ENCODE measurements at regions not wholly inside any gene's neighbourhood (a gene's known extent, or its start where the extent isn't known, plus 50 kb on each side); places are given as distances from the start of the nearest gene placed in this dataset.

DNA sequence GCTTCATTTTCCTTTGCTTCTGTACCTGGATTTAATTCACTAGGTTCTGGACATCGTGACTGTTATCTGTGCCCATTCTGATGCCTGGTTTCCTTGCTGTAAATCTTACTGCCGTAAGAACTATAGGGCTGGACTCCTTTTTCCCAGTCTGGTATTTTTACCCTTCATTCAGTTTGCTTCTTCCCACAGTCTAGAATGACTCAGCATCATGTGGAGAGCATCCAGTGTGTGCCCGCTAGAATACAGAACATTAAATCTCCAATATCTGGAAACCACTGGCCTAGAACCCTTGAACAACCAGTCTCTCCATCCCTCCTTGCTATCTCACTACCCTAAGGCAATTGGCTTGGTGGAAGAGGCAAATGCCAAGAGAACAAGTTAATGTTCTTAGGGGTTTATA lies 1075.4 kb upstream of the ZEB2 start:
- no peak for DNase-seq (ENCODE audit: low spot score)

DNA sequence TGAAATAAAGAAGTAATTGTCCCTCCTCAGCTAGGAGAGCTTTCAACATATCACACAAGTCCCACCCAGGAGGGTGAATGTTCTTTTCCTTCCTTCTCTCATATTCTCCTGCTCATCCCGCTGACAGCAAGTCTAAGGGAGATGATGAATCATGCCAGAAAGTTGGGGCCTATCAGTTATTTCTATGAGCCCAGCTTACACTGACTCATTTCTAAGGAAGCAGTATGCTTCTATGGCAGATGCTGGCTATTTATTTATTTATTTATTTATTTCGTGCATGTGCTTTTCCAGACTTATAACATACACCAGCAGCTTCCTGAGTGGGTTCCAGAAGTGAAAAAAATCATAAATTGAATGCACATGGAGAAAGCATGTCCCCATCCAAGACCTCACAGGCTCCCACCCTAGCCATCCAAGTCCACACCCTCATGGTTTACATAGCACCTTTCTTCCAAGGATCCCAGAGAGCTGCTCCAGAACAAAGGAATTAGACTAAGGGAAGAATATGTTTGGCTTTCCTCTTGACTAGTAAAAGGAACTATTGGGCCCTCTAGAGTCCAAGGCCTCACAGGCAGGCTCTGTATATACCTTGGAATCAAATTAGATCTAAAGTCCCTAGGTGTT lies 1074.2 kb upstream of the ZEB2 start:
- DNase-seq (ENCODE audit: low spot score): no peak

DNA sequence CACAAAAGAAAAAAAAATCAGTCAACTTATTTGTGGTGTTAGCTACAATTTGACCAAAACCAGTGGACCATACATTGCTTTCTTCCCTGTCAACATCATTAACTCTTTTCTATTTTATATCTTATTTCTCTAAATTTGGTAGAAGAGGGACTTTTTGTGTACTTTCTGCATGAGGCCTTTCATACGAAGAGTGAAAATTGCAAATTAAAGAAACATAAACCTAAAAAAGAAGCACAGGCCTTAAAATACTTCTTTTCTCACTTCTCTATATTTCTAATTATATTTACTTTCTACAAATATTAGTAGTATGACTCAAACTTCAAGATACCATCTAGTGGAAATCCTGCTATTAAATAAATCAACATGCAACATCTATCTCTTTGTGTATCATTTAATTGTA lies 1073.4 kb upstream of the ZEB2 start:
- DNase-seq (ENCODE audit: low spot score): no peak

DNA sequence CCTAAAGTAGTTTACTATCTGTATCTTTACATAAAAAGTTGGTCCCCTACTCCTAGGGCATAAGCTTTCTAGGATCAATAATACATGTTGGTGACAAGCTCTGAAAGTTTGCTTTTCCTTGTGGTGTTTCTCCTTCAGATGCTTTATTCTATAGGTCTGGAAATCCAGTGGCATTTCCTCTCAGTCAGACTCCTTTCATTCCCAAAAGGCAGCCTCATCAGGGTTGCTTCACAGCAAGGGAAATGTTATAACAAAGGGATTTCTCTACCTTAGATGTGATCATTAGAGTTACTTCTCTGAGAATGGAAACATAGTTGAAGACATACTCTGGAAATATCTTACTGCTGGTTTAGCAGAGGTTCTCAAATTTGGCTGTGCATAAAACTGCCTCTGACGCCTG lies 1072.4 kb upstream of the ZEB2 start:
- DNase-seq (ENCODE audit: low spot score): no peak

DNA sequence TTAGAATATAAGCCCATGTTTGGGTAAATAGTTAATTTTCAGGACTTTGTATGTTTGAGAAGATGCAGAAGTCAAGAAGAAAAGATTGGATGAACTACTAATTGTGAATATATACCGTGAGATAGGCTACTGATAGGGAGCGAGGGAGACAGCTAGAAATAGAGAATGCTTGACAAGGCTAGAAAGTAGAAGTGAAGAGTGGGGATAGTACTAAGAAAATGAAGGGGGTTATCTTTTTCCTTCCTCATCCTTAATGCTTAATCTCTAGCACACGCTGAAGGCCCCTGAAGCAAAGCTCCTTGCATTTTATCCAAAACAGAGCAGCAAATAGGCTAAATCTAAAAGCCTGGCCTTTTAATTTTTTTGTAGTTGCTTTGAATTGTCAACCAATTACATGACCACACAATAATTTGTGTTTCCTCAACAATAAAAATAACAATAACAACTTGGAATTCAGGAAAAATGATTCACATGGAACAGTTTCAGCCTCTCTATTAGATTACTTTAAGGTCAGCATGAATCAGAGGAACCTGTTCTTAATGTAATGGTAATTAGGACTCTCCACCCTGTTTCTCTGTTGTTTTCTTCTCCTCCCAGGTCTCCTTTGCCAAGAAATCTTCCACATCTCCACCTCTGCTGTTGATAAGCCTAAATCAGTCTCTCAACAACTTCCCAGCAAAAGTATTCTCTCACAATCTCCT lies 1071.3 kb upstream of the ZEB2 start:
- DNase-seq (ENCODE audit: low spot score): no peak

DNA sequence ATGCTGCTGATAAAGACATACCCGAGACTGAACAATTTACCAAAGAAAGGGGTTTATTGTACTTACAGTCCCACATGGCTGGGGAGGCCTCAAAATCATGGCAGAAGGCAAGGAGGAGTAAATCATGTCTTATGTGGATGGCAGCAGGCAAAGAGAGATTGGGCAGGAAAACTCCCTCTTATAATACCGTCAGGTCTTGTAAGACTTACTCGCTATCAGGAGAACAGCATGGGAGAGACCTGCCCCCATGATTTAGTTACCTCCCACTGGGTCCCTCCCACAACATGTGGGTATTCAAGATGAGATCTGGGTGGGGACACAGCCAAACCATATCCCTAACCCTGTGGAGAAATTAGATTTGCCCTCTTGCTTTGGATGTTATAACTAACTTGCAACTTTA lies 1068.0 kb upstream of the ZEB2 start:
- DNase-seq (ENCODE audit: low spot score): no peak

DNA sequence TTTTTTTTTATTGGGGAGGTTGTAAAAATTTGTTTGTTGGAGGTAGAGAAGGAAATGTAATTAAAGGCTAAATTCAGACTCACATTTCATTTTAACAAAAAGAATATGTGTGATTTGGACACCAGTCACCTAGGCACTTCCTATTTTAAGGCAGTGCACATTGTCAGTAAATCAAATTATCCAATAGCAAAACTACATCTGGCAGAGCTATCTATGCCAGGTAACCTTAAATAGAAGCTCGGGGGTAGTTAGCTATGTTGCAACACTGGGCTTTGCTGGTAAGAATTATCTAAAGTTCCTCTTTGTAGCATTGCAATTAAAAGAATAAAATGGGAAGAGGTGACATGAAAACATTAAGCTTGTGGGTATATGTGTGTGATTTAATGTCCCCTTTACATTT lies 1064.4 kb upstream of the ZEB2 start:
- DNase-seq (ENCODE audit: low spot score): no peak

DNA sequence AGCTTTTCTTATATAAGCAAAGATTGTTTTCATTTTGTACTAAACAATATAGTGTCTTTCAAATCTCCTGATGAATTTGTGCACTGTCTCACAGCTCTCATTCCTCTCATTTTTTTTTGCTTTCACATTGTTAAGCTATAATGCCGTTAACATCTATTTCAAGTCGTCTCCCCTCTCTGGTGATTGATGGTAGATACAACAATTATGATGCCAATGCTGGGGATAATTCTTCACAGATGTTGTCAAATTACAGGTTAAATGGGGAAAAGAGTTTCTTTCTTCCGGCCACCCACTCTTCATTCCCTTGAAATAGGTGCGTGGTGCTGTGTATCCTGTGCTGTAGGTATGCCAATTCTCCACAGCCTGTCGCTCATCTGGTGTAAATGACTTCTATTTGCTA lies 1053.7 kb upstream of the ZEB2 start:
- no peak for DNase-seq (ENCODE audit: low spot score)

DNA sequence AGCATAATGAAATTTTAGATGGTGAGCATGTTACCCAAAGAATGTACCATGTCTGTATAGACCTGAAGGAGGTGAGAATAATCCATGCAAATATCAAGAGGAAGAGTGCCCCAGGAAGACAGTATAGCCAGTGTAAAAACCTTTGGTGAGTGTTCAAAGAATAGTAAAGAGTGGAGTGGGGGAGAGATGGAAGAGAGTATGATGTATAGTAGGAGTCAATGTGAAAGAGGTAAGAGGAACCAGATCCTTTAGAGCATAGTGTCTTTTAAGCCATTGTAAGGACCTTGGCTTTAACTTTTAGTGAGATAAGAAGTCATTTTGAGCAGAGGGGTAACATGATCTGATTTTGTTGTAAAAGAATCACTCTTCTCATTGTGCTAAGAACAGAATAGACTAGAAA lies 1052.3 kb upstream of the ZEB2 start:
- DNase-seq (ENCODE audit: low spot score): no peak

DNA sequence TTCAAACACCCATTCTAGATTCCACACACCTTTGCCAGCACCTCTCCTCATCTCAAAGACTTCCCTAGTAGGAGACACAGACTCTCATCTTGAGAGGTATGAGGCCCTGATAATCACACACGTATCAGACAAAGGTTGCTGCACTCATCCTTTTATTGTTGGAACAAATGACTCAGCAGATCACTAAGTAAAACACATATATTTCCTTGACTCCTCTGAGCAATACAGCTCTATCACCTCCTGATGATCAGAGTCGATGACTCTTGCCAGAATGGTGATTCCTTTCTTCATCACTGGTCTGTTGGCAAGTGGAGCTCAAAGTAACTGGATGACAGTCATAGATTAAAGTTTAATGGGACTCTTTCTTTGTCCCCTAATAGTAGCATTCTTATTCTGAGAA lies 1049.2 kb upstream of the ZEB2 start:
- DNase-seq (ENCODE audit: low spot score): no peak

DNA sequence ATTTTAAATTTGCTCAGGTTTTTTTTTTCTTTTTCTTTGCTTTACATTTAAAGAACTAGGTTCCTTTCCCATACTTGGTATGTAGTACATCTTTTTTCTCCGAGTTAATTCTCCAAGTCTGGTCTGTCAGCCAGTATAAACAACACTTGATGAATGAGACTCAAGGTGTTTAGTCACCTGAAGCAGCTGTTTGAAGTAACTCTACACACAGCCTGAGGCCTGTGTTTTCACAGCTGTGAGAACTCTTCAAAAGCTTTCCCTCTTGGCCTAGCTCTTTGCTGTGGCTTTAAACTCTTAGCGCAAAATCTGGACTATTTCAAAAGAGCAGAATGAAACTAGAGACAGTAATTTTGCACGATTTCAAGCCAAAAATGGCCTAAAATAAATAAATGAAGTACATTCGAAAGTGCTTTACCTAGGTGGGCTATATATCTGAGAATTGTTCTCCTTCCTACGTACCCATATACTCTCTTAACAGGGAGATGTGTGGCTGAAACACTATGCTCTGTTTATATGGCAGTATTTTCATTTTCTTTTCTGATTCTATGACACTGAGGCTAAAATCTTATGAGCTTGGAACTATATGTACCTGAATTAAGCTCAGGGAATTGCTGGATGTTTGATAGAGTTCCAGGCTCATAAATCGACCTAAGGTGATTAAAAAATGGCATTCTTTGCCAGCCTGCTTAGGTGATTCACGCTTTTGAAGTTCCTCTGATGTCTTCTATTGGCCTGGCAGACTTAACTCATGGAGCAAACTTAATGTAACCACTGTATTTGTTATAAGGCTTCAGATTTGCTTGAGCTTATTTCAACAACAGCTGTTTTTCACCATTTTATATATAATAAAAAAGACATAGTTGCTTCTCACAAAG lies 1044.1 kb upstream of the ZEB2 start:
- DNase-seq (ENCODE audit: low spot score): no peak

DNA sequence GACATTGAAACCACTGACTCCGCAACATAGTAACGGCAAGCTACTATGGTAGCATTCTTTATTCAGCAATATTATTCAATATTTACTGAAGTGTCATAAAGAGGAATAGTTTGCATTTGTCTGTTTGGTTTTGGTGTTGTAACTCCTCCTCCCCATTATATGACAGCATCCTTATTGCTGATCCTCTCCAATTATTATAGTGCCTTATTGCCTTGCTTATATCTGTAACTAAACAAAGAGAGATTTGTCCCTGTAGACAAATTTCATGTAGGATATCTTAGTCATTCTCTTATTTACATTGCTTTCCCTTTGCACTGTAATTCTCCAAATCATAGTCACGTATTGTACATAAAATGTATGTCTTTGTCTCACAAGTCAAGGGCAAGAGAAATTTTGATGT lies 1041.2 kb upstream of the ZEB2 start:
- no peak for DNase-seq (ENCODE audit: low spot score)

DNA sequence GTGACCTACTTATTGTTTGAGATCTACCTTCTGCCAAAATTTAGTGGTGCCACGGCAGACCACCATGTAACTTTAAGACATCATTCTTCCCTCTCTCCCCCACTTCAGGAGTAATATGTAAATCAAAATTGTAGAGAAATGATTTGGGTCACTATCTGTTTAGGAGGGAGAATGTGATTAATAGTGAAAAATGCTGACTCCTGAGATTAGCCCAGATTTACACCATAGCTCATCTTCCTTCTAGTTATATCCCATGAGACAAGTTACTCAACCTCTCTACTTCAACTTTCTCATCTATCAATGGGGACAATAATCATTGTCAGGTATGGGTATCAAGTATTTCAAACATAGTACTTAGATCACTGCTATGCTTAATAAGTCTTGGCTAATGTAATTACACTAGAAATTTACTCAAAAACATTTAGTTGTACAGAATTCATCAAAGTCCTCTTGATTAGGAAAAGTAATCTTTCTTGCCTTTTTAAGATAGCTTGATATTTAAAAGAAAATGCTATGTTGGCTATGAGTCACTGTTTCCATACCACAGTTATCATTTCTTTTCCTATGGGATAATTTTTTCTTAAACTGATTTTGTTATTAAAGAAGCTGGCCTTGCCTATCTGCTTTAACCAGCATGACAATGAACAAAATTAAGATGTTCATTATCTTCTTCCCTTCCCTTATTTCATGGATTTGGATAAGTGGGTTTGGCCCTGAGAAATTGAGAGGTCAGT lies 1038.9 kb upstream of the ZEB2 start:
- no peak for DNase-seq (ENCODE audit: low spot score)

DNA sequence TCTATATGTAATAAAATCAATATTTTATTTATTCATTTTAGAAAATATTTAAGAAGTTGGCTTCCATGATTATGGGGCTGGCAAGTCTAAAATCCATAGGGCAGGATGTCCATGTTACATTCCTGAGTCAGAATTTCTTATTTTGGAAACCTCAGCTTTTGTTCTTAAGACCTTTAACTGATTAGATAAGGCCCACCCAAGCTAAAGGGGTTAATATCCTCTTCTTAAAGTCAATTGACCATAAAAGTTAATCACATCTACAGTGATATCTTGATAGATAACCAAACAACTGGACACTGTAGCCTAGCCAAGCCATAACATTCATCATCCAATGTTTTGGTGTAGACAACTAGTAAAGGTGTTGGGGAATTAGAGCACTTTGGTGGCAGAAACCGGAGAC lies 1035.4 kb upstream of the ZEB2 start:
- no peak for DNase-seq (ENCODE audit: low spot score)

DNA sequence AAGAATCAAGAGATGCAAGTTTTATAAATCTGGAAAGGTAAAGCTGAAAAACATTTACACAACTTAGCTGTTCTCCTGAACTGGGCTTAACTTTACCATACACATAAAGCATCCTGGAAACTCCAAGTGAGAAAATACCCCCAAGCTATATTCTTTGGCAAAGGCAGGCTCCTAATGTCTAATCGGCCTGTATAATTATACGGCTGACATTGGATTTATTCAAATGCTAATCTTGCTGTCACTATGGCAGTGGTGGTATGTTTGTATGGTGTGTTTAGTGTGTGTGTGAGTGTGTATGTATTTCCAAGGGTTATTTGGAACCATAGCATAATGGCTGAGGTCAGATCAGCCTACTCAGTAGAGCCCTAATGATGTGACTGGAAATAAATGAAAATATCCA lies 1031.8 kb upstream of the ZEB2 start:
- no peak for DNase-seq (ENCODE audit: low spot score)

DNA sequence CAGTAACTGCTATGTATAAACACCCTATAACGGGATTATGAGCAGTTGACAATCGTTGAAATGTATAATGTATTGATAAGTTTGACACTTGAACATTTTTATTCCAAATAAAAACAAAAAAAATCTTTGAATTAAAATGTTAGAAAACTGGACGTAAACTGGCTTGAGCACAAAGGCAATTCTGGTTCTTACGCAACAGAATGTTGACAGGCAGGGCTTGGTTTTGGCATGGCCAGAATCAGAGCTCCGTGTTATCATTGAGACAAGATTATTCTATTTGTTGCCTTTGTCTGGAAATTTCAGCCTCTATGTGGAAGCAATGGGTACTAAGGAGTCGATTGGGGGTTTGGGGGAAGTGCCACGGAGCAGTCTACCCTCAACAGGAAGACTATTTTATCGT lies 1028.6 kb upstream of the ZEB2 start:
- no peak for DNase-seq (ENCODE audit: low spot score)

DNA sequence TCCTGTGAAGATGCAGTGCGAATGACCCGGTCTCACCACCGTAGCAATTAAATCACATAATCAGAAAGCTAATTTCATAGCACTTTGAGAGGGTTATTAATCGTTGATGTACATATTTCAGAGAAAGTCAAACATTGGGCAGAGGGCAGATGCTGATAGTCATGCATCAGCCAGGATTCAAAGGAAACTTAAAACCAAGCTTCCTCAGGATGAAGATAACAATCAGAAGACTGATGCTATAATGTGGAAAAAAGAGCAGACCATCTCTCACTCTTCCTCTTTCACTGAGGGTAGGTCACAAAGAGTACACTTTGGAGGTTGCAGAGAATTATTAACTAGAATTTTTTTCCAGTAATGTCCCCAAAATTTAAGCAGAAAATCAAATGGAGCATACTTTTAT lies 1027.7 kb upstream of the ZEB2 start:
- no peak for DNase-seq (ENCODE audit: low spot score)

DNA sequence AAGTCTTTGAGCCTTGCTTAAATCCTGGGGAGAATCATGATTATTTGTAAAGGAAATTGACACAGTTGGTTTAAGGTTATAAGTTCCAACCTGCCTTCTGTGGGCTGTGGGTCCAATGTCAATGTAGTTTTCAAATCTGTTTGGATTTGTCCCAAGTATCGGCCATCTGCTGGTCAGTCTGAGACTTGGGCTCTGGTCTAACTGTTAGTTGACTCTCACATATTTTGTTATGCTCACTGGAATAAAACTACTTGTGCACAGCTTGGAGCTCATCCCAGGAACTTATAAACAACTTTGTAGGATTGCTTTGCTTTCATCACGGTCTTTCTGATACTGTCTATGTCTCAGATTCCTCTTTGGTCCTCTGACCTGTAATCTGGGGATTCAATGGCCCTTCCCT lies 1026.2 kb upstream of the ZEB2 start:
- DNase-seq (ENCODE audit: low spot score): no peak

DNA sequence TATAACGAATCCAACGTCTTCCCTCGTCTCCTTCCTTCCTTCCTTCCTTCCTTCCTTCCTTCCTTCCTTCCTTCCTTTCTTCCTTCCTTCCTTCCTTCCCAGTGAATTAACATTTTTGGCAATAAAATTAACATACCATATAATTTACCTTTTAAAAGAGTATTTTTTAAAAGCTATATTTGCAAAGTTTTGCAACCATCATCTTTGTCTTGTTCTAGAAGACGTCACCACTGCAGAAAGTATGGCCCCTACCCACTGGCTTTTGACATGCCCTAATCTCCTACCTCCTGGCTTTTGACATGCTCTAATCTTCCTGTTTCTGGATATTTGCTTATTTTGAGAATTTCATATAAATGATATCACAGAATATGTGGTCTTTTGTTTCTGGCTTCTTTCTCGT lies 1023.9 kb upstream of the ZEB2 start:
- no peak for DNase-seq (ENCODE audit: low spot score)

DNA sequence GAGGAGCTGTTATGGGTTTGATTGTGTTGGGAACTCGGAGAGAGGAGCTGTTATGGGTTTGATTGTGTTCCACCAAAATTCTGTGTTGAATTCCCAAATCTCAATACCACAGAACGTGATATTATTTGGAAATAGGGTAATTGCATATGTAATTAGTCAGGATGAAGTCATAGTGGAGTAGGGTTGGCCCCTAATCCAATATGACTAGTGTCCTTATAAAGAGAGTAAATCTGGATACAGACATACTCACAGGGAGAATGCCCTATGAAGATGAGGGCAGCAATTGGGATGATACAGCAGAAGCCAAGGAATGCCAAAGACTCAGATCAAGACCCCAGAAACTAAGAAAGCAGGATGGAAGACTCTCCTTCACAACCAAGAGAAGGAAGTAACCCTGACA lies 1023.2 kb upstream of the ZEB2 start:
- DNase-seq (ENCODE audit: low spot score): no peak

DNA sequence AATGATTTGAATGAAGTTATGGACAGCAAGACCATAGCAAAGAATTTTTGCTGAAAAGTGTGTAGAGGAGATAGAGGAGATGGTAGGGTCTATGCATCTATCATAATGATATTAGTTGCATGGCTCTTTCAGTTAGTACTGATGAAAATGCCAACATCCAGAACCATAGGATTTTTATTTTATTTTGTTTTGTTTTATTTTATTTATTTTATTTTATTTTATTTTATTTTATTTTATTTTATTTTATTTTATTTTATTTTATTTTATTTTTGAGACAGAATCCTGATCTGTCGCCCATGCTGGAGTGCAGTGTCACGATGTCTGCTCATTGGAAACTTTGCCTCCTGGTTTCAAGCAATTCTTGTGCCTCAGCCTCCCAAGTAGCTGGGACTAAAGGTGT lies 1021.1 kb upstream of the ZEB2 start:
- DNase-seq (ENCODE audit: low spot score): no peak

DNA sequence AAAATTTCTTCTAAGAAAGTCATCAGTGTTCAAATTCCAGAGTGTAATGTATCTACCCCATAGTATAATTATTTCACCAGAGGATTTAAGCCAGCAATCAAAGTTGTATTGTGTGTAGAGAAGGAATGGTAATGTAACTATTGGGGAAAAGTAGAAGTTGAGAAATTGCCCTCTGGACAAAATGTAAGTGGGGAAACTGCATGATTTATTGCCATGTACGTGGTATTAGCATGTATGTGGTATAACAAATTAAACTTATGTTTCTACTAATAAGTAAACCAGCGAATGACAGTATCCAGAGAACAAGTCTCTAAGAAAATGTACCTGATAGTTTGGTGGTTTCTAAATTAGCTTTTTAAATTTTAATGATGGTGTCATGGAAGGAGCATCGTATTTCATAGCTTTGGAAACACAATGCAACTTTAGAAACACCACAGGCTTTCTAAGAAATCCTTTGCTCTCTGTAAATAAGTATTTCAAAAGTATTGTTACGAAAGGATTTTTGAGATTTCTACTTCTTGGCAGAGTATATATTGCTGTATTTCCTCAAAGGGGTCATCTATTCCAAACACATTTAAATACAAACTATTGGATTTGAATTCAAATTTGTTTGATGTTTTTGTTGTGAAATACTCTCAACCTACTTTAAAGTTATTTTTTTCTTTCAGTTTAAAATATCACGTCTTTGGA lies 1018.9 kb upstream of the ZEB2 start:
- no peak for DNase-seq (ENCODE audit: low spot score)
